Endothelial cell of umbilical vein (primary cell): ENCODE measurements at regions not wholly inside any gene's neighbourhood (a gene's known extent, or its start where the extent isn't known, plus 50 kb on each side); places are given as distances from the start of the nearest gene placed in this dataset.

Source experiments
- BruUV-seq: library from RNA; stranded (reverse); fragments of 400-500 nt; replicated peaks from 2 replicates; lab custom pipeline; 2021; lab: Mats Ljungman, UMichigan
- CTCF ChIA-PET: fragments of 300-600, 350-600 bp; sonication (Branson Sonifier 250); formaldehyde crosslinking; loops from one replicate; lab custom pipeline; 2021; ENCODE audit warnings: antibody characterized with exemption, inconsistent platforms; lab: Charles Lee
- POLR2A ChIA-PET: fragments of 300-600, 350-600 bp; sonication (Branson Sonifier 250); formaldehyde crosslinking; loops from one replicate; lab custom pipeline; 2021; ENCODE audit warnings: antibody characterized with exemption, inconsistent platforms; lab: Charles Lee
- DNase-seq: peaks from one replicate; pipeline ENCODE4 v3.0.0-alpha.2; 2011; ENCODE audit warnings: low read depth, low spot score
- FAIRE-seq: peaks from 2 replicates; lab custom pipeline; 2011; peaks lifted over from hg19 to GRCh38; lab: Jason Lieb, UNC
- H2AFZ ChIP-seq: 2 replicates; pipeline ENCODE4 v1.6.0; 2012; ENCODE audit warnings: low read depth, low read length, control low read depth, inconsistent platforms
- H3K27ac ChIP-seq: 2 replicates; pipeline ENCODE4 v1.5.1; 2011; ENCODE audit warnings: low read depth, mild to moderate bottlenecking, control low read depth, low read length, moderate library complexity; ENCODE audit not compliant: insufficient read depth
- H3K27me3 ChIP-seq, 2 experiments: 2 replicates each; pipeline versions ENCODE4 v1.6.0 to v1.6.1; 2011; ENCODE audit warnings: low read length in 2 of 2, mixed read lengths in 1 of 2; ENCODE audit not compliant: control insufficient read depth in 2 of 2, insufficient read depth in 2 of 2
- H3K36me3 ChIP-seq, 2 experiments: 2 replicates in 1 of 2; 3 replicates in 1 of 2; pipeline ENCODE4 v1.5.1; 2011; ENCODE audit warnings: low read length in 2 of 2, mild to moderate bottlenecking in 1 of 2, moderate library complexity in 1 of 2; ENCODE audit not compliant: control insufficient read depth in 2 of 2, insufficient read depth in 2 of 2; ENCODE audit errors: extremely low read depth in 1 of 2
- H3K4me1 ChIP-seq: 3 replicates; pipeline ENCODE4 v1.5.1; 2011; ENCODE audit warnings: mild to moderate bottlenecking, low read length; ENCODE audit not compliant: control insufficient read depth, insufficient read depth; ENCODE audit errors: extremely low read depth
- H3K4me2 ChIP-seq: 2 replicates; pipeline ENCODE4 v1.6.1; 2011; ENCODE audit warnings: low read length, control low read depth, mixed read lengths; ENCODE audit not compliant: insufficient read depth
- H3K4me3 ChIP-seq, 3 experiments: fragments of 200-600 bp in 1 of 3; sonication (generic), shearing (Covaris generic) in 1 of 3; replicated peaks in 1 of 3; 2 replicates each; pipeline ENCODE4 v1.5.1; 2011 to 2016; ENCODE audit warnings: control low read depth in 3 of 3, low read length in 3 of 3, mild to moderate bottlenecking in 2 of 3, inconsistent platforms in 1 of 3, low read depth in 1 of 3, moderate library complexity in 1 of 3; ENCODE audit not compliant: insufficient read depth in 1 of 3
- H3K79me2 ChIP-seq: 2 replicates; pipeline ENCODE4 v1.6.0; 2012; ENCODE audit warnings: low read length, inconsistent platforms; ENCODE audit not compliant: control insufficient read depth, insufficient read depth
- H3K9ac ChIP-seq: replicated peaks from 2 replicates; pipeline ENCODE3; 2011; ENCODE audit warnings: low read length, control low read depth; ENCODE audit not compliant: insufficient read depth; ENCODE audit errors: extremely low read depth
- H3K9me1 ChIP-seq: replicated peaks from 3 replicates; pipeline ENCODE4 v1.6.0; 2011; ENCODE audit warnings: mild to moderate bottlenecking, low read length; ENCODE audit not compliant: control insufficient read depth, insufficient read depth; ENCODE audit errors: extremely low read depth
- H3K9me3 ChIP-seq: replicated peaks from 2 replicates; pipeline ENCODE4 v1.5.1; 2012; ENCODE audit warnings: low read length, inconsistent platforms; ENCODE audit not compliant: control insufficient read depth, insufficient read depth
- H4K20me1 ChIP-seq: replicated peaks from 2 replicates; pipeline ENCODE3; 2011; ENCODE audit warnings: mild to moderate bottlenecking, low read length; ENCODE audit not compliant: control insufficient read depth, insufficient read depth; ENCODE audit errors: extremely low read depth
- EZH2 ChIP-seq: IDR thresholded peaks from 2 replicates; pipeline ENCODE4 v1.6.1; 2012; ENCODE audit warnings: borderline replicate concordance, low read depth, mild to moderate bottlenecking, moderate library complexity, low read length, inconsistent platforms; ENCODE audit not compliant: severe bottlenecking
- FOS ChIP-seq: IDR thresholded peaks from 2 replicates; pipeline ENCODE4 v1.6.1; 2011; ENCODE audit warnings: mild to moderate bottlenecking, low read length, moderate library complexity, borderline replicate concordance; ENCODE audit not compliant: insufficient read depth
- GATA2 ChIP-seq: IDR thresholded peaks from 2 replicates; pipeline ENCODE4 v1.7.0; 2011; ENCODE audit warnings: low read depth, mild to moderate bottlenecking, moderate library complexity, mixed read lengths, low read length; ENCODE audit not compliant: insufficient read length, insufficient read depth
- JUN ChIP-seq: IDR thresholded peaks from 2 replicates; pipeline ENCODE4 v1.6.1; 2011; ENCODE audit warnings: borderline replicate concordance, low read depth; ENCODE audit not compliant: insufficient read length, insufficient read depth
- MYC ChIP-seq: IDR thresholded peaks from one replicate; pipeline ENCODE4 v1.6.1; 2011; ENCODE audit warnings: mild to moderate bottlenecking, low read depth, low read length
- POLR2A ChIP-seq: IDR thresholded peaks from 2 replicates; pipeline ENCODE4 v1.6.1; 2012; ENCODE audit warnings: low read depth, mild to moderate bottlenecking, control low read depth, low read length
- POLR2AphosphoS5 ChIP-seq: IDR thresholded peaks from 2 replicates; pipeline ENCODE4 v1.6.1; 2012; ENCODE audit warnings: low read depth, mild to moderate bottlenecking, control low read depth, low read length, moderate library complexity; ENCODE audit not compliant: insufficient read depth
- dilution Hi-C: fragments of 300-500 bp; cut with MboI; formaldehyde crosslinking; loops from one replicate; pipeline ENCODE4 v1.15.0; 2019; ENCODE audit warnings: low sequenced_read_pairs; ENCODE audit not compliant: extremely low pct_ligation_motif_present
- intact Hi-C: fragments of 100-400 bp; cut with micrococcal nuclease; formaldehyde crosslinking; loops from one replicate; pipeline ENCODE4 v1.10.0; 2022
- TF ChIP-seq, protein P1 (sequence below): IDR thresholded peaks from 2 replicates; pipeline ENCODE4 v1.6.1; 2011; ENCODE audit not compliant: insufficient read depth, insufficient read length
- TF ChIP-seq, protein P2 (sequence below), 2 donors: IDR thresholded peaks; 1 replicate in 1 of 2; 2 replicates in 1 of 2; pipeline ENCODE4 v1.5.1; 2011; ENCODE audit warnings: low read length in 2 of 2, mild to moderate bottlenecking in 2 of 2, moderate library complexity in 2 of 2, control low read depth in 1 of 2, inconsistent platforms in 1 of 2, low read depth in 1 of 2; ENCODE audit not compliant: insufficient read depth in 1 of 2; ENCODE audit errors: extremely low read depth in 1 of 2

DNA sequence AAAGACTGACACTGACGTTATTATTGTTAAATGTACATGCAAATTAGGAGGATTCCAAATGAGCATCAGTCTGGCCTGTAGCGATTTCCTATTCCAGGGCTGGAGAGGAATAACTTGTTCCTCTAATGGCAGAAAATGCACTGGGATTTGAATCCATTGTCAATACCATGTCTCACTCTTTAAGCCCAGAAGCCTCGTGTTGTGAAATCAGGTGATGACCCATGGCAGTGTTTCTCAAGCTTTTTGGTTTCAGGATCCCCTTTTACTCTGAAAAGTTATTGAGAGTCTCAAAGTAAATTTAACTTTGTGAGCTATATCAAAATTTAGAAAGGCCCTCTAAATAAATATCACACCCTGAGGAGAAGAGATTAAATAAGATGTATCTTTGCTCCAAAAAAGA lies 279.2 kb downstream of the GALR1 start:
- FAIRE-seq (no peak), DNase-seq (no peak)
- H3K9me1 ChIP-seq = no peaks in the 10 kb centered on the region
- H4K20me1 ChIP-seq = no peaks in the 10 kb centered on the region
- H3K27me3 ChIP-seq = no peaks in the 10 kb centered on the region
- dilution Hi-C loops (no loop called here), intact Hi-C loops (no loop called here)
- H3K9me3 ChIP-seq = peaks cover 5% of the 10 kb centered on the region
- ChIA-PET CTCF (no interaction called here), POLR2A (no interaction called here)
- H3K27ac ChIP-seq = no peak overlapping the region
- no peaks in the 10 kb centered on the region for H3K4me1 ChIP-seq
- H3K79me2 ChIP-seq = no peaks in the 10 kb centered on the region
- no peak overlapping the region for H3K9ac ChIP-seq
- no peak overlapping the region for H3K4me3 ChIP-seq
- no peak overlapping the region for H2AFZ ChIP-seq
- no peak overlapping the region for H3K4me2 ChIP-seq
- no peaks in the 10 kb centered on the region for H3K36me3 ChIP-seq
- no TSS peak for BruUV-seq
- TF ChIP-seq, protein P1, sequence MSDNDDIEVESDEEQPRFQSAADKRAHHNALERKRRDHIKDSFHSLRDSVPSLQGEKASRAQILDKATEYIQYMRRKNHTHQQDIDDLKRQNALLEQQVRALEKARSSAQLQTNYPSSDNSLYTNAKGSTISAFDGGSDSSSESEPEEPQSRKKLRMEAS = no peak
- TF ChIP-seq MYC (no peak), EZH2 (no peak), JUN (no peak), FOS (no peak), POLR2A (no peak), GATA2 (no peak), POLR2AphosphoS5 (no peak)
- TF ChIP-seq, protein P2, sequence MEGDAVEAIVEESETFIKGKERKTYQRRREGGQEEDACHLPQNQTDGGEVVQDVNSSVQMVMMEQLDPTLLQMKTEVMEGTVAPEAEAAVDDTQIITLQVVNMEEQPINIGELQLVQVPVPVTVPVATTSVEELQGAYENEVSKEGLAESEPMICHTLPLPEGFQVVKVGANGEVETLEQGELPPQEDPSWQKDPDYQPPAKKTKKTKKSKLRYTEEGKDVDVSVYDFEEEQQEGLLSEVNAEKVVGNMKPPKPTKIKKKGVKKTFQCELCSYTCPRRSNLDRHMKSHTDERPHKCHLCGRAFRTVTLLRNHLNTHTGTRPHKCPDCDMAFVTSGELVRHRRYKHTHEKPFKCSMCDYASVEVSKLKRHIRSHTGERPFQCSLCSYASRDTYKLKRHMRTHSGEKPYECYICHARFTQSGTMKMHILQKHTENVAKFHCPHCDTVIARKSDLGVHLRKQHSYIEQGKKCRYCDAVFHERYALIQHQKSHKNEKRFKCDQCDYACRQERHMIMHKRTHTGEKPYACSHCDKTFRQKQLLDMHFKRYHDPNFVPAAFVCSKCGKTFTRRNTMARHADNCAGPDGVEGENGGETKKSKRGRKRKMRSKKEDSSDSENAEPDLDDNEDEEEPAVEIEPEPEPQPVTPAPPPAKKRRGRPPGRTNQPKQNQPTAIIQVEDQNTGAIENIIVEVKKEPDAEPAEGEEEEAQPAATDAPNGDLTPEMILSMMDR (IDR thresholded peaks at IDR 0.05; ENCODE audit: extremely low read depth in 1 of 2, insufficient read depth in 1 of 2, low read depth in 1 of 2, low read length in 2 of 2) = no peak
